NCI-H128 (cell line): ENCODE measurements at regions not wholly inside any gene's neighbourhood (a gene's known extent, or its start where the extent isn't known, plus 50 kb on each side); places are given as distances from the start of the nearest gene placed in this dataset.
"Not testable (repeated sequence)": the region's sequence is repeated elsewhere in the genome, so short reads cannot be mapped to it uniquely, and the experiment has no call there.

ENCODE experiments used
- DNase-seq: peaks from one replicate; lab custom pipeline; 2025; ENCODE audit not compliant: unreplicated experiment; lab: John Stamatoyannopoulos, UW

DNA sequence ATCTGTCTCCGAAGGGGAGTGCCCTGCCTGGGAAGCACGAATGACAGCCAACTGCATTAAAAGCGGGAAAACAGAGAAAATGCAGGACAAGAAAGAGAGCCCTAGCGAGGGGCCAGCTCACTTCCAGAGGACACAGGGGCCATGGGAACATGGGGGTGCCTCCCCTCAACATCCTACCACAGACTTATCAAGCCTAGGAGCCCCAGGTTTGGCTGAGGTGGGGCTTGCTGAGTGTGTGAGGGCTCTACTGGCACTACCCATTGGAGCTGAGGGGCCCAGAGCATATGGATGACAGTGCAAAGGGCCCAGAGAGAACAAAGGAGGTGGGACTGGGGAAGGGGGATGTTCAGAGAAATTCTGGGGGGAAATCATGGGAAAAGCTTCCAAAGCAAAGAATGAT is 101.8 kb downstream of the PJA1 start:
- no peak for DNase-seq

- DNase-seq, result no peak
Observed at GRCh38 chrX:69062493-69062892, 102.8 kb downstream of the PJA1 start.

DNA sequence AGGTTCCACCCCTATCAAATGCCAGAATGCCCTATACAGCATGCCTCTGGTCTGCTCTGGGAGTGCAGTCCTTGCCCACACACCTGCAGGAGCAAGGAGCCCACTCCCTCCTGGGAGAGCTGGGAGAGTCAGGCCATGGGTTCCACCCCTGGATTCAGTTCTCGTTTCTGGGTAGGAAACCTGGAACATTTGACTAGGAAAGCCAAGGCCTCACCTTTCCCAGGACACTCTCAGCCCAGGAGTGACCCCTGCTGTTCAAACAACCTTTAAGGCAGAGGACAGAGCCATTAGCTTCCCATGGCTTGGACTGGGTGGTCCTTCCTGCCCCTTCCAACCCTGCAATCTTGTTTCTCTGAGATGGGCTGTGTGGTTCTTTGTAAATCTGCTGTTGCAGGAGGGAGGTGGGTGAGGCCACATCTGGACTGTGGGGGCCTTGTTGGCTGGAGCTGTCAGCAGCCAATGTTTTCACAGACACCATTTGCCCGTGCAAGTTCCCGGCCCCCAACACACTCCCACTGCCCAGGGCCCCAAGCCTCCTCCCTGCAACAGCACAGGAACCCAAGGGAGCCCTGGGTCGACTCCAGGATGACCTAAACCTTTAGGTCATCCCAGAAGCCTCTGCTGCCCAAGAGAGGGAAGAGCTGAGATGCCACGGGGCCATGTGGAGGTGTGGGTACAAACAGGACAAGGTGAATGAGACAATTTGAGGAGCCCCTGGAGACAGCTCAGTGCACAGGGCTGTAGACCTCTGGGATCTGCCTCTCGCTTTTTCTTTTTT is 104.4 kb downstream of the PJA1 start:
- DNase-seq, result no peak

GRCh38 chrX:69055193-69055592 is 110.1 kb downstream of the PJA1 start:
- DNase-seq, result no peak

DNA sequence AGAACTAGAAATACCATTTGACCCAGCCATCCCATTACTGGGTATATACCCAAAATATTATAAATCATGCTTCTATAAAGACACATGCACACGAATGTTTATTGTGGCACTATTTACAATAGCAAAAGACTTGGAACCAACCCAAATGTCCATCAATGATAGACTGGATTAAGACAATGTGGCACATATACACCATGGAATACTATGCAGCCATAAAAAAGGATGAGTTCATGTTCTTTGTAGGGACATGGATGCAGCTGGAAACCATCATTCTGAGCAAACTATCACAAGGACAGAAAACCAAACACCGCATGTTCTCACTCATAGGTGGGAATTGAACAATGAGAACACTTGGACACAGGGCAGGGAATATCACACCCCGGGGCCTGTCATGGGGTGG is 110.8 kb downstream of the PJA1 start:
- DNase-seq, result not testable (repeated sequence)

GRCh38 chrX:69051901-69052300 is 113.4 kb downstream of the PJA1 start:
- DNase-seq, result no peak

GRCh38 chrX:69050051-69050765 is 115.0 kb downstream of the PJA1 start:
- no peak for DNase-seq

- DNase-seq, result no peak
Observed at GRCh38 chrX:69046996-69047490, 118.2 kb downstream of the PJA1 start.

GRCh38 chrX:69045616-69046345 is 119.5 kb downstream of the PJA1 start:
- no peak for DNase-seq

- no peak for DNase-seq
Observed at GRCh38 chrX:69038816-69039215, 126.4 kb downstream of the PJA1 start.

DNA sequence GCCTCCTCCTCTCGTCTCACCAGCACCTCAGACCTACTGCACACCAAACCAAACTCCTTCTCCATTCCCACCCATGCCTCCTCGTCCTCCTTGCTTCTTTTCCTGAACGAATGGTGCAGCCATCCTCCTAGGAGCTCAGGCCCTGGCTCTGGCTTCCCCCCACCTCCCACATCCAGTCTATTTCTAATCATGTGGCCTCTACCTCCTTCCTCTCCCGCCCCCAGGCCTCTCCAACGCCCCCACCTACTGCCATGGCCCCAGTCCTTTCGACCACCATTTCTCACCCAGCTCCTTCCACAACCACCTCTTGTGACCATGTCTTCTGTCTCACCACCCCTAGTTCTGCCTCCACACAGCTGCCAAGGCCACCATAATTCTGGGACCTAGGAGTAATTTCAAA is 127.1 kb downstream of the PJA1 start:
- DNase-seq, result no peak

- DNase-seq, result no peak
Observed at GRCh38 chrX:69037786-69038185, 127.5 kb downstream of the PJA1 start.

DNA sequence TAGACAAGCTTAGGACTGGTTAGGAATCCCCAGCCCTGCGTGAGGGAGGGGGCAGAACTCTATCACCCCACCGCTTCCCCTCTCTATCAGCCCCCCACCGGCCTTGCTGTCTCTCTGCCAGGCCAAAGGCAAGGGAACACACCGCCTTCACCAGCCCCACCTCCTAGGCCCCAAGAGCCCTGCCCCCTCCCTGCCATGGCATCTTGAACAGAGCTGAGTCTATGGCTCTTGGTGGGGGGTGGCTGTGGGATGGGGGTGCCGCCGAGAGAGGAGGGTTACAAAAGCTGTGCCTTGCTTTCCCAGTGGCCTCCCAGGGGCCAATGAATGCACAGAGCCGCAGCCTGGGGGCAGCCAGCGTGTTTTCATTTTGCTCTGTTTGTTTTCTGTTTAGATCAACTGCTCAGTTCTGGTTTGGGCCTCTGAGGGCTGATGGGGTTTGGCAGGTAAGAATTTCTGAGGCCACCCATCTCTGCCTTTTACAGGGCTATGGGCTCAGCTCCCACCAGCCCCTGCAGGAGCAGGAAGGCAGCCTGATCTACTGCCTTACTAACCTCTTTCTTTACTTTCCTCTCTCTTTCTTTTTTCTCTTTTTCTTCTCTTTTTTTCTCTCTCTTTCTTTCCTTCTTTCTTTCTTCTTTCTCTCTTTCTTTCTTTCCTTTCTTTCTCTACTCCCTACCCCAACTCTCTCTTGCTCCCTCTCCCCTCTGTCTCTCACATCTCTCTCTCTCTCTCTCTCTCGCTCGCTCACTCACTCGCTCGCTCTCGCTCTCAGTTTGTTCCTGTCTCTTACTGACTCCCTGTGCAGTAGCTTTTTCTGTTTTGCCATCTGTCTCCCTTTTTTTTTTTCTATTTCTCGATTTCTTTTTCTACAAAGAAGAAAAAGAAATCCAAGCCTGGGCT is 128.3 kb downstream of the PJA1 start:
- DNase-seq, result no peak

DNA sequence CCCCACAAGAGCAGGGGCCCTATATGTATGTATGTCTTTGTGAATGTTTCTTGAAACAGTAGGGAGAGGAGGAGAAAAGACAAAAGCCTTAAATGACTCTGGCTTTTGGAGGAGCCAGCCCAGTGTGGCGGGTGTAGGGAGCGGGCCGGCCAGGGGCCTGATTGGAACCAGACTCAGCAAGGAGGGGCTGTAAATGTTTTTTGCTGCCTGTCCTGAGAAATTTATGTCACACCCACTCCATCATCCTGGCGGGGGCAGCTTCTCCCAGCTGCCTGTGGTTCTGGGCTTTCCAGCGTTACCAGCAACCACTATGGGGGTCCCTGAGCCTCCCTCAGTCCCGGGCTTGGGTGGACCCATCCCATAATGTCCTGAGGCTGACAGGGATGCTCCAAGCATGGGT is 130.8 kb downstream of the PJA1 start:
- DNase-seq, result no peak

- no peak for DNase-seq
Observed at GRCh38 chrX:69033936-69034335, 131.3 kb downstream of the PJA1 start.

GRCh38 chrX:69032601-69033000 is 132.7 kb downstream of the PJA1 start:
- DNase-seq, result no peak

DNA sequence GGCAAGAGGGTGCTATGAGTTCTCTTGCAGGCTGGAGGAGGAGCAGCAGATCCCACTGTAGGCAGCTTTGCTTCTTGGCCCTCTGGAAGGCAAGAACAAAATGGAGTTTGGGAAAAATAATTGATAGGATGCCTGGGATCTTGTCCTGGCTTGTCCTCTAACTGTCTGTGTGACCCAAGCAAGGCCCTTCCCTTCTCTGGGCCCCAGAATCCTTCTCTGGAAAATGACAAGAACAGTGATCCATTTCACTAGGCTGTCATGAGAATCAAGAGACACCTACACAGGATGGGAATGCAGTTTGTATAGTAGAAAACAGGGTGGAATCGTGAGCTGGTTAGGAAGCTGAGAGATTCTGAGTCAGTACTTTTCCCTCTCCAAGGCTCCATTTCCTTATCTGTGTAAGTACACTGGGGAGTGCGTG is 133.3 kb downstream of the PJA1 start:
- DNase-seq, result no peak

GRCh38 chrX:69031181-69031580 is 134.1 kb downstream of the PJA1 start:
- DNase-seq, result no peak

GRCh38 chrX:69029771-69030170 is 135.5 kb downstream of the PJA1 start:
- DNase-seq, result no peak

- DNase-seq, result no peak
Observed at GRCh38 chrX:69028761-69029120, 136.5 kb downstream of the PJA1 start.
